Liver (tissue), 8 donors: ENCODE measurements at regions not wholly inside any gene's neighbourhood (a gene's known extent, or its start where the extent isn't known, plus 50 kb on each side); places are given as distances from the start of the nearest gene placed in this dataset.

Experiments
- DNase-seq: peaks from one replicate; pipeline ENCODE4 v3.0.0-alpha.2; 2017; ENCODE audit warnings: low spot score
- H3K27ac ChIP-seq, 2 donors: one replicate each; pipeline ENCODE4 v1.7.0; 2013; ENCODE audit warnings: inconsistent platforms in 2 of 2, low read length in 2 of 2, control low read depth in 1 of 2, low read depth in 1 of 2, mild to moderate bottlenecking in 1 of 2
- H3K27me3 ChIP-seq, 4 donors: one replicate each; pipeline versions ENCODE4 v1.6.1 to v1.7.0; 2013; ENCODE audit warnings: low read length in 3 of 4, inconsistent platforms in 1 of 4, mild to moderate bottlenecking in 1 of 4, moderate library complexity in 1 of 4; ENCODE audit not compliant: control insufficient read depth in 4 of 4, insufficient read depth in 4 of 4
- H3K36me3 ChIP-seq, 4 donors: one replicate each; pipeline versions ENCODE4 v1.6.1 to v1.7.0; 2013; ENCODE audit warnings: low read length in 3 of 4, mild to moderate bottlenecking in 3 of 4, low read depth in 1 of 4, moderate library complexity in 1 of 4; ENCODE audit not compliant: control insufficient read depth in 4 of 4, insufficient read depth in 3 of 4
- H3K4me1 ChIP-seq, 4 donors: one replicate each; pipeline versions ENCODE4 v1.6.1 to v1.7.0; 2013; ENCODE audit warnings: low read length in 3 of 4, mild to moderate bottlenecking in 3 of 4, moderate library complexity in 1 of 4; ENCODE audit not compliant: control insufficient read depth in 4 of 4, insufficient read depth in 4 of 4
- H3K4me3 ChIP-seq, 3 donors: one replicate each; pipeline versions ENCODE4 v1.6.1 to v1.7.0; 2013; ENCODE audit warnings: low read length in 3 of 3, control low read depth in 1 of 3, low read depth in 1 of 3, mild to moderate bottlenecking in 1 of 3
- H3K9ac ChIP-seq, 2 donors: one replicate each; pipeline ENCODE4 v1.7.0; 2013; ENCODE audit warnings: low read length in 2 of 2, mild to moderate bottlenecking in 2 of 2, moderate library complexity in 2 of 2, control low read depth in 1 of 2, low read depth in 1 of 2
- H3K9me3 ChIP-seq, 4 donors: one replicate each; pipeline versions ENCODE4 v1.6.1 to v1.7.0; 2013; ENCODE audit warnings: low read length in 3 of 4; ENCODE audit not compliant: control insufficient read depth in 4 of 4
- ATF3 ChIP-seq: IDR thresholded peaks from 2 replicates; pipeline ENCODE4 v1.6.1; 2016; ENCODE audit warnings: antibody characterized with exemption
- CTCF ChIP-seq: fragments of 150-350 bp; IDR thresholded peaks from 2 replicates; pipeline ENCODE4 v1.5.1; 2017; ENCODE audit warnings: improper control_type of control experiment, low read depth, low read length; ENCODE audit not compliant: missing input control
- EGR1 ChIP-seq, 2 donors: IDR thresholded peaks; 2 replicates each; pipeline ENCODE4 v1.6.1; 2016 to 2018; ENCODE audit warnings: antibody characterized with exemption in 2 of 2, low read depth in 2 of 2
- FOXA1 ChIP-seq: IDR thresholded peaks from 2 replicates; pipeline ENCODE4 v1.6.1; 2016; ENCODE audit warnings: antibody characterized with exemption
- FOXA2 ChIP-seq: IDR thresholded peaks from 2 replicates; pipeline ENCODE4 v1.6.1; 2016; ENCODE audit warnings: antibody characterized with exemption
- GABPA ChIP-seq, 2 donors: IDR thresholded peaks in 1 of 2; conservative IDR thresholded peaks in 1 of 2; 2 replicates each; pipeline ENCODE4 v1.6.1; 2016; ENCODE audit warnings: antibody characterized with exemption in 2 of 2, mild to moderate bottlenecking in 1 of 2, moderate library complexity in 1 of 2
- HNF4A ChIP-seq, 2 donors: conservative IDR thresholded peaks; 2 replicates each; pipeline ENCODE4 v1.6.1; 2016; ENCODE audit warnings: antibody characterized with exemption in 2 of 2, mild to moderate bottlenecking in 2 of 2
- HNF4G ChIP-seq: IDR thresholded peaks from 2 replicates; pipeline ENCODE4 v1.6.1; 2016; ENCODE audit warnings: antibody characterized with exemption
- JUND ChIP-seq, 2 donors: IDR thresholded peaks; 2 replicates each; pipeline ENCODE4 v1.6.1; 2016; ENCODE audit warnings: antibody characterized with exemption in 2 of 2
- MAX ChIP-seq: IDR thresholded peaks from 2 replicates; pipeline ENCODE4 v1.6.1; 2016; ENCODE audit warnings: antibody characterized with exemption
- NR2F2 ChIP-seq: IDR thresholded peaks from 2 replicates; pipeline ENCODE4 v1.6.1; 2016; ENCODE audit warnings: antibody characterized with exemption
- RAD21 ChIP-seq, 2 donors: IDR thresholded peaks; 2 replicates each; pipeline ENCODE4 v1.6.1; 2016; ENCODE audit warnings: antibody characterized with exemption in 2 of 2, mild to moderate bottlenecking in 2 of 2
- REST ChIP-seq: IDR thresholded peaks from 2 replicates; pipeline ENCODE4 v1.6.1; 2016; ENCODE audit warnings: antibody characterized with exemption, mild to moderate bottlenecking
- RXRA ChIP-seq, 2 donors: IDR thresholded peaks; 2 replicates each; pipeline ENCODE4 v1.6.1; 2017 to 2018; ENCODE audit warnings: antibody characterized with exemption in 2 of 2, mild to moderate bottlenecking in 1 of 2
- SP1 ChIP-seq: IDR thresholded peaks from 2 replicates; pipeline ENCODE4 v1.6.1; 2018; ENCODE audit warnings: antibody characterized with exemption, mild to moderate bottlenecking
- TAF1 ChIP-seq: conservative IDR thresholded peaks from 2 replicates; pipeline ENCODE4 v1.6.1; 2016; ENCODE audit warnings: antibody characterized with exemption, mild to moderate bottlenecking
- YY1 ChIP-seq: IDR thresholded peaks from 2 replicates; pipeline ENCODE4 v1.6.1; 2016; ENCODE audit warnings: antibody characterized with exemption, mild to moderate bottlenecking
- ZBTB33 ChIP-seq: IDR thresholded peaks from 2 replicates; pipeline ENCODE4 v1.6.1; 2016; ENCODE audit warnings: antibody characterized with exemption
- WGBS: extraction: QIAGEN DNeasy Blood & Tissue Kit; methylation state at CpG from one replicate; pipeline ENCODE4 v1.1.7; 2013; 5-methylcytosine and 5-hydroxymethylcytosine counted together
- donor health status: healthy.
- donor health status: healthy.
- donor health status: healthy.
- donor health status: healthy.
- donor health status: healthy.

- WGBS: 40% methylated on average over 12 of the region's 12 CpGs
Measured at GRCh38 chr4:33060674-33061542, 2340.7 kb downstream of the PCDH7 start.

More at GRCh38 chr4:33060674-33061542, 2340.7 kb downstream of the PCDH7 start:
- TF ChIP-seq FOXA2 (no peak), REST (no peak), RXRA (IDR thresholded peaks at IDR 0.05) (peak in 1 of 2 donors; percentile 4), CTCF (peak; percentile 83), HNF4G (no peak), JUND (IDR thresholded peaks at IDR 0.05) (no peak), TAF1 (no peak), ATF3 (no peak), SP1 (no peak), NR2F2 (no peak), EGR1 (IDR thresholded peaks at IDR 0.05; ENCODE audit: low read depth in 2 of 2) (no peak), YY1 (no peak), MAX (no peak), RAD21 (IDR thresholded peaks at IDR 0.05) (peak; percentile 74 to 79), GABPA (IDR thresholded peaks at IDR 0.05 in 1 of 2, conservative IDR thresholded peaks at IDR 0.05 in 1 of 2) (no peak), HNF4A (conservative IDR thresholded peaks at IDR 0.05) (no peak), ZBTB33 (no peak), FOXA1 (no peak)
- Histone ChIP-seq H3K4me1 (peaks cover 0 to 13% (median 10%) of the 10 kb centered on the region in 4 donors), H3K9ac (no peak overlapping the region), H3K27me3 (no peaks in the 10 kb centered on the region), H3K9me3 (no peaks in the 10 kb centered on the region), H3K36me3 (no peaks in the 10 kb centered on the region), H3K27ac (no peak overlapping the region), H3K4me3 (no peak overlapping the region)
- peak; percentile 32 for DNase-seq
